RPMI8226 (cell line): ENCODE measurements at regions not wholly inside any gene's neighbourhood (a gene's known extent, or its start where the extent isn't known, plus 50 kb on each side); places are given as distances from the start of the nearest gene placed in this dataset.

Experiments used
- DNase-seq: peaks from one replicate; pipeline ENCODE4 v3.0.0-alpha.2; 2015

DNA sequence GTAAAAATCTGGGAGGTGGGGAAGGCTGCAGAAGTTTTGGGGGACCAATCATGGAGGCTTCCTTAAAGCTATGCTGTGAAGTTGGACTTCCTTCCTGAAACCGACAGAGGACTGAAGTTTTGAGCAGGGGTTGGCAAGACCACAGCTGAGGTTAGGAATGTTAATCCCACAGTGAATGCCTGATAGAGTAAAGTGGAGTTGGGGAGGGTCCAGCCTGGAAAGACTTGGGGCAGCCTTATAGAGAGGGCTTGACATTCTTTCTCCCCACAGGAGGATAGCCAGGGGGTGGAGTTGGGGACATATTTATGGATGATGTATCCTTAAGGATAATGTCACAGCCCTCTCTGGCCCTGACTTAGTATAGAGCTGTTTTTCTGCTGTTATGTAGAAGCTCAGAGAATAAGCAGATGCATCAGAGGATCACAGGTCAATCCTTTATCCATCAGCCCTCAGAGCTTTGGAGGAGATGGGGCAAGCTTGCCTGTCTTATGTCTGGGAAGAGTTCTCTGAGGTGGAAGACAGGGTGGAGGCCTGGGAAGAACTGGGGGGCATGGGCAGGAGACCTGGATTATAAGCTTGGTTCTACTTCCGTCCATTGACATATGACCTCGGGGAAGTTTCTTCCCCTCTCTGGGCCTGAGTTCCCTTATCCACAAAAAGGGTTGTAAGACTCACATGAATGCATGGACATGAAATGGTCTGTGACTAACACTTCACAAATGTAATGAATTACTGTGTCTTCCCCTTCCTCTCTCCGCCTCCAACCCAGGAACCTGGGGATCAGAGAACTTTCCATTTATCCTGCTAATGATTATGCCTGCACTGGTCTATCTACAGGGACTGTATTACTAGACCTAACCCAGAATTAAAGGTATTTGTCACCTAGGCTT, 317.8 kb downstream of the MIAT start:
- DNase-seq = no peak

DNA sequence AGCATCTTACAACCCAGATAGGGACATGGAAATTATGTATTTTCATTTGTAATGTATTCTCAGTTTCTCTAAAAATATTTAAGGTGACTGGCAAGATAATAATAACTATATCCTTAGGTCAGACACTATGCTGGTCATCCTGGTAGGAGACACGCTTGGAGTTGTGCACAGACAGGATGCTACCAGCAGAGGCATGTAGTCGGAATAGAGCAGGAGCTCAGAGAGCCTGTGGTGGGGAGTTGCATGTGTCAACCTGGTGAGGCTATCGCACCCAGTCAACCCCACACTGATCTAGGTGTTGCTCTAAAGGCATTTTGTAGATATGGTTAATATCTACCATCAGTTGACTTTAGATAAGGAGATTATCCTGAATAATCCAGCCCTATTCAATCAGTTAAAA, 318.5 kb downstream of the MIAT start:
- DNase-seq = no peak

DNA sequence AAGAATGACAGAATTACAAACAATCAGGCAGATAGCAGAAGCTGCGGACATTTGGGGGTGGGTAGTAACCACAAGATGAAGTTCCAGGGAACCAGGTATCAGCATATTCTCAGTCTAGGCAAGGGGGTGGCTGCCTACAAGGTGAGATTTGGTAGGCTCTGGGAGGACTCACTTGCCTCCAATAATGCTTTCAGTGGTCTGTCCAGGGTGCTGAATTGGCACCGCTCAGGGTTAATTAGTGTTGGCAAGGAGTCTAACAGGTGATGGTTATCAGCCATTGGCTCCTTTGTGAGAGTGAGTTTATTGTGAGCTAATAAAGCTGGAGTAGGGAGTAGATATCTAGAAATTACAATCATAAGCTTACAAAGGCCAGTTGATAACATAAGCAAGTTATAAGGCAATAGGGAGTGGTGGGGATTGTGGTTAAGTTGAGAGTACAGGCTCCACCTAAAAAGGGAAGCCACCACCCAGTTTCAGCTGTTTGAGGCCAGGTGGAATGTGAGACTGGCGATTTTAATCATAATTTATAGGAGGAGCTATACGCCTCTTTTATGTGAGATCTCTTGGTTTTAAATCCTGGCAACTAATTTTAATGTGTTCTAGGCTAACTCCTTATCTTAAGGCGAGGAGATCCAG, 320.5 kb downstream of the MIAT start:
- no peak for DNase-seq

DNA sequence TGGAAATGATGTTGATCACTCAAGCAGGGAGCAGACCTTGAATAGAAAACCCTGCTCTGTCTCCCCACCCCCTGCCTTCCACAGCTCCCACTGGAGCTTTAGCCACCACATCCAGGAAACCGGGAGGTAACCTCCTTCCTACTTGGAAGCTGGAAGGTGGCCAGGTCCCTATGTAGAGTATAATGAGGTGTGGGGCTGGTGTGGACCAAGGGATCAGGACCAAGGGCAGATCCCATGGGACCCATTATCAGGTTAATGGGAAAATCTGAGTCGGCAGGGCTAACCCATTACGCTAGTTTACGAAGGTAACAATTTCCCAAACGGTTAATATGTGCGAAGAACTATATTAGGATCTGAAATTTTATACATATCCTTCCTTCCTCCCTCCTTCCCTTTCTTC, 321.9 kb downstream of the MIAT start:
- DNase-seq = no peak

DNA sequence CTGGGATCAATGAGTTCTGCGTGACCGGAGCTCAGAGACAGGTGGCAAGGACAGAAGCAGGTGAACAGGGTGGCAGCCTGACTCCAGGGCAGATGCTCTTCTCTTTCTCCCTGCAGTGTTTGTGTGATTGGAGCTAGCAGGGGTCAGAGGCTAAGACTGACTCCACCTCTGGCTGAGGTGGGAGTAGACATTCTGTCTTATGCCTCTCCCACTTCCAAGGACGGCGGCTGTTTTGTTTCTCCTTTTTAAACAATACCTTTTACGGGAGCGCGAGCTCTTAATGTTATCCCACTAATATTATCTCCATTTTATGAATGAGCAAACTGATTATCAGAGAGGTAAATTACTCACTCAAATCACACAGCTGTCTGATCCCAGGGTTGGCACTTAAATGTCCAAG, 323.7 kb downstream of the MIAT start:
- no peak for DNase-seq

DNA sequence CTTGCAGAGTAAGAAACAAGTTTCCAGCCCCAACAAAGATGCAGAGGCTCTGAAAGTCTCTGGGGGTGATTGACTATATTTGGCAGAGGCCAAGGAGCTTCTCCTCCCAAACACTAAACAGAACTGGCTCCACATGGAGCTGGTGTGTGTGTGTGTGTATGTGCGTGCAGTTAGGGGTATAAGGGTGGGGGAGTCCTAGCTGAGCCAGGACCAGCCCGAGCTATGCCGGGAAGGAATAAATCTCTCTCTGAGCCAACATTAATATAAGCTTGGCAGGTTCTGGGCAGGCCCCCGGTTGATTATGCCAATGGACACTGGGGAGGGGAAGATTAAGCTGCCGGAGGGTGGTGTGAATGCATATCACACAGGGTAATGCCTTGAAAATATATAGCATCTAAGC, 324.2 kb downstream of the MIAT start:
- DNase-seq = no peak

DNA sequence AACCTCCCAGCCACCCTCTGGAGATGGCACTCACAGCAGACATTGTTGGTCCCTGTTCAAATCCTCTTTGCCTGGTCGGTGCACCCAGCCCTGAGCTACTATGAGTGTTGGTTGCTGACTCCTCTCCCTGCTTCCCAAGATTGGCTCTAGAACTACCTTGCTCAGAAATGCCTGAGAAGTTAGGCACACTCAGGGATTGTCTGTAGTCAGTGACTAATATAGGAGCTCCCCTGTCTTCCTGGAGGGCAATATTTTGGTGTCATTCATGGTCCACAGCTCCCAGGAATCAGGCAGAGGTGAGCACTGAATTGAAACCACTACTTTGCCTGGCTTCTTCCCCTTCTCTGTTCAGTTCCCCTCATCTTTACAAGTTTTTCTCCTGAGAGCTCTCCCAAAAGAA, 325.9 kb downstream of the MIAT start:
- no peak for DNase-seq

DNA sequence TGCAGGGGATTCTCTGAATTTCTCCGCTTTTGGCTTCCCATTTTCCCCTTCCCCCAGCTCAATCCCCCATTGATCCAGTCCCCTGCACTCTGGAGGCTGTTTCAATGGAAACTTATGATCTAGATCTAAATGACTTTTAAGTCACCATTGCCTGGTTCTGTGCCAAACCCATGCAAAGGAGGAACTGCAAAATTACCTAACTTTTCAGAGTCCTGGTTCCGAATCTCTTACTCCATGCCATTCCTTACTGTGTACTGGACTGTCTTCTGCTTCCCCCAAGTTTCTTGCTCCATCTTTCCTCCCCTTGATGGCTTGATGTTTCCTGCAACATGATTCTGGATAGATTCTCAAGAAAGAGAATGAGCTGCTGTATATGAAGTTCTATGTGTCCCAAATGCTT, 327.8 kb downstream of the MIAT start:
- DNase-seq = no peak

DNA sequence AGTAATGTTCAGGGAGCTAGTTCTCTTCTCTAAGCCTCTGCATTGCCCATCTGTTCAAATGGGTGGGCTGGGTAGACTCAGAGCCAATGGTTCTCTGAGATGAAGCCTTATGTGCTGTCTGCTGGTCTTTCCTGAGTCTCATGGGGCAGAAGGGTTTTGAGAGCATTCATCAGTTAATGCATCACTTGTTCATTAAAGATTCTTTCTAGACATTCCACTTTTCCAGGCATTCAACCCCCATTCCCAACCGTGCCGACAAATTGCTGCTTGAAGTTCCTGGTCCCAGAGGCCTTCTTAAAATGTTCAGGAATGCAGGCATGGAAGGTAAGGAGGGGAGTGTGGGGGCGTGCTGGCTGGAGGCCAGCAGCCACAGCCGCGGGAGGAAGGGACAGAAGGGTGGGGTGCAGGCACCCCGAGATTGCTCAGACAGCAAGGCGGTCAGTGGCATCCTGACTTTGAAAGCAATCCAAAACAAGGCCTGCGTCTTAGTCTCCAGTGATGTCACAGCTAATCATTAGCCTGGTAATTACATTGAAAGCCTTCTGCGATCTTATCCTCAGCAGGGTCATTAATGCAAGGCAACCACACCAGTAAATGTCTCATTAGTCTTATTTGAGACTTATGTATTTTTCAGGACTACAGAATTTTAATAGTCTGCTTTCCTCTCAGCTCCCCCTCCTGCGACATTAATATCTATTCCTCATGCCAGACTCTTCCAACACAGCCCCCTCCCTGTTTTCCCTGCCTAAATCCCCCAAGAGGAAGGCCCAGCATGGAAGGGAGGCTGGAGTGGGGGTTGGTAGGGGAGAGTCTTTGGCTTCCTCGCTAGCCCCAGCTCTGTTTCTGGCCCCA, 328.8 kb downstream of the MIAT start:
- no peak for DNase-seq

DNA sequence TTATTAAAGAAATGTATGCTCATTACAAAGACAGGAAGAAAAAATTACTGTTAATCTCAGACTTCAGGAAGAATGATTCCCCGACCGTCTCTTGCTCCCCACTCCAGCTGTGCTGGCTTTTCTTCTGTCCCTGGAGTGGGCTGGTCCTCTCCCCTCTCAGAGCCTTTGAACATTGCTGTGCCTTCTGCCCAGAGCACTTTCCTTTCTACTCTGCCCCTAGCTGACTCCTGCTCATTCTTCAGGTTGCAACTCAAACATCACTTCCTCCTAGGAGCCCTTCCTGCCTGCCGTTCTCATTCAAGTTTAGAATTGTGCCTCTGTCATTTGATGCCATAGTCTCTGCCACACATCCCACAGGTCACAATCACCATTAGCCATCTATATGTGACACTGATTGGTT, 329.5 kb downstream of the MIAT start:
- no peak for DNase-seq

DNA sequence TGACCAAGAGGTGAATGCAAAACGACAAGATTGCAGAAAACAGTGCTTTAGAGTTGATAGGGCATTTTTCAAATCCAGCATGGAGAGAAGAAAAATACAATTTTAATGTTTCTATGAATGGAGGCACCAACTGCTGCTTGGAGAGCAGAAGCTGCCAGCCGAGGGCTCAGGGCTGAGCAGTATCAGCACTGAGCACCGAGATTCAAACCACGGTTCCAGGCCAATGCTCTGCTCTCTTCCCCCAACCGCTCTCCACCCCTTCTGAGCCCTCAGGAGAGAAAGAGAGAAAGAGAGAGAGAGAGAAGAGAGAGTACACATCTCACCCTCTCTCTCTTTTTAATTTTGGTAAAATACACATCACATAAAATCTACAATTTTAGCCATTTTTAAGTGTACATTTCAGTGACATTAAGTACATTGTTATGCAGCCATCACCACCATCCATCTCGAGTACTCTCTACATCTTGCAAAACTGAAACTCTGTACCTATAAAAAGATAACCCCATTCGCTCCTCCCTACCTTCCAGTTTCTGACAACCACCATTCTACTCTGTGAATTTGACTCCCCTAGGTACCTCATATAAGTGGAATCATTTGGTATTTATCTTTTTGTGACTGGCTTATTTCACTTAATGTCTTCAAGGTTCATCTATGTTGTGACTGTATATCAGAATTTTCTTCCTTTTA, 333.3 kb downstream of the MIAT start:
- DNase-seq = no peak

DNA sequence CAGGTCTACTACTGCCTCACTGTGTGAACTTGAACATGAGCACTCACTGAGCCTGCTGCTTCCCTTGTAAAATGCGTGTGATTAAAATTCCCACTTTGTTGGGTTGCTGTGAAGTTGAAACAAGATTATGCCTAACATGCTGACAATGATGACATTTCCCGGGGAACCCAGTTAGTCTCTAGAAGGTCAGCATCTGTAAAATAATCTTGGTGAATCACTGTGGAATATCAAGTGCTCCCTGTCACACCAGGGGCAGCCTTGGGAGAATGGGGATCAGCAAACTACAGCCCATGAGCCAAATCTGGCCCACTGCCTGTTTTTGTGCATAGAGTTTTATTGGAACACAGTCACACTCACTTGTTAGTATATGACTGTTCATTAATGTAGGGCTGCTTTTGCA, 335.2 kb downstream of the MIAT start:
- DNase-seq = no peak

DNA sequence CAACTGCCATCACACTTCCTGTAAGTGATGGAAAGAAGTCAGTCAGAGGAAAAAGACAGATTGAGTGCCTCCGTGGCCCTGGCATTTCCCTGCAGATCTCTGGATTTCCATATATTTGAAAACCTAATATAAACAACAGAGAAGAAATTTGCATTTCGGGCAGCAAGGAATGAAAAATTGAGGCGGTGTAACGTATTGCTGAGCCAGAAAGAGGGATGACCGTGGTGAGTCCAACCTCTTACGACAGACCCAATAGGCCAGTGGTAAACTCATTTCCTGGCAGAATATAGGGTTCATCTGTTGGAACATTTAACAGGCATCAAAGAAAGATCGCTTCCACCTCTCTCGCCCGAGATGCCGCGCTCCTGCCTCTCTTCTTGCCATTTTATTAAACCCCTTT, 336.5 kb downstream of the MIAT start:
- no peak for DNase-seq

DNA sequence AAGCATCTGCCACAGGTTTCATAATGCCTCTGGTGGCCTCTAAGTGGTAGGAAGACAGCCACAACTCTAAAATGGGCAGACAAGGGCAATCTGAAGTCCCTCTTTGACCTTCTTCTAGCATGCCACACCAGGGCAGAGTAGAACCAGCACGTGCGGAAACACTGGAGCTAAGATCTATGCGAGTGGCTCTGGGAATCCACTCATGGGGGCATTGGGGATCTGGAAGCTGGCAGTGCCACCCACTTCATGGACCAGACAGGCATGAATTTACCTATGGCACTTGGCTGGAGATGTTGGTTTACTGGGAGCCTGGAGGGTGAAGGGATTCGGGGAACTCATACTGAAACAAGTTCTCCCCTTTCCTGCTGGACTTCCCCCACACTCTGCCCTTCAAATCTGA, 337.4 kb downstream of the MIAT start:
- no peak for DNase-seq

DNA sequence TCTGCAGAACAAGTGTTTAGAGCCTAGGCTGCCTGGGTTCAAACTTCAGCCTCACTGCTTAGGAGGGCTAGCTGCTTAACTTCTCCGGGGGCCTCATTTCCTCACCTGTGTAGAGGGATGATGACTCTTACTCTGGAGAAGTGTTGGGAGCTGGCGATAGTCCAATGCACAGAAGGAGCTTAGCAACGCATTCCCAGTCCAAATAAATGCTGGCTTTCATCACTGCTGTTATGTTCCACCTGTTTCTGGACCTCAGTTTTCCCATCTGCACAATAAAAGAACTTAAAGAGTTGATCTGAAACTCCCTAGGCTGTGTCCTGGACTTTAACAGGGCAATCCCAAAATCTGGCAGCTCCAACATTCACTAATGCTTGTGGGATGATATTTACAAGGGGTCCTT, 337.8 kb downstream of the MIAT start:
- no peak for DNase-seq

DNA sequence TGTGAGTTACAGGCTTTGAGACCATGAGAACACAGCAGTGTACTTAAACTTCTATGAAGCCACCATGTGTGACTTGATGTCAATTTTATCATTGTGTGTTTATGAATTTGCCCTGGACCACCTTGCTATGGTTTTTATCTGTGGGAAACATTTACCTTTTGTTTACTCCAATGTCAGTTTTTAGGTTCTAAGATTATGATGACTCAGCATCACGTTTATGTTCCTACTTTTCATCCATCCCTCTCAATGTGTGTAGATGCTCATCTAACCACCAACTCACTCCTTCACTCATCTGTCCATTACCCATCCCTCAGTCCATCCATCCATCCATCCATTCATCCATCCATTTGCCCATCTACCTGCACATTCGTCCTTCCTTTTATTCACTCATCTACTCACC, 338.8 kb downstream of the MIAT start:
- no peak for DNase-seq

DNA sequence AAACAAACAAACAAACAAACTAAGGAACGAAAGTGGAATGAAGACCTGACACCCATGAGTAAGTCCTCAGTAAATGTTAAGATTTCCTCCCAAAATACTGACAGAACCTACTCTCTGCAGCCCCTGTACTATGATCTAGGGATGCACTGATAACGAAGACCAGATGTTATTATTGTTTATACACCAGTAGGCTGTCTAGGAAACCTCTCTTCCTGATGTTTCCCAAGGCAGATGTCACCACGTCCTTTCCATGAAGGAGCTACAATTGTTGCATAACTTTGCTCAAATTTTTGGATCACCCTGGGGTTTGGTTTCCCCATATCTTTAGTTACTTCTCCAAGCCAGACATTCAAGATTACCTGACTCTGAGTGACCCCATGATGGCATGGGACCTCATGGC, 340.7 kb downstream of the MIAT start:
- no peak for DNase-seq

DNA sequence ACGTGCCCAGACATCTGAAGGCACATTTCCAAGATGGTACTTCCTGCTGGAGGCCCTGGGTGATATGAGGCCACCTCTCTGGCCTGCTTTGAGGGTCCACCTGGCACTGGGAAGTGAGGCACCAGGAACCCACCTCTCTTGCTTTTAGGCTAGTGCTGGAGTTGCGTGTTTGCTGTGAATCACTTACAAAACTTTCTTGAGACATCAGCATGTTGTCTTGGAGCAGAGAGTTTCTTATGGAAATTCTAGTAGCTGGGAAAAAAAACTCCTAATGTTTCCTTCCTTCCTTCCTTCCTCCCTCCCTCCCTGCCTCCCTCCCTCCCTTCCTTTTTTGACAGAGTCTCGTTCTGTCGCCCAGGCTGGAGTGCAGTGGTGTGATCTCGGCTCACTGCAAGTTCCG, 341.3 kb downstream of the MIAT start:
- DNase-seq = no peak

DNA sequence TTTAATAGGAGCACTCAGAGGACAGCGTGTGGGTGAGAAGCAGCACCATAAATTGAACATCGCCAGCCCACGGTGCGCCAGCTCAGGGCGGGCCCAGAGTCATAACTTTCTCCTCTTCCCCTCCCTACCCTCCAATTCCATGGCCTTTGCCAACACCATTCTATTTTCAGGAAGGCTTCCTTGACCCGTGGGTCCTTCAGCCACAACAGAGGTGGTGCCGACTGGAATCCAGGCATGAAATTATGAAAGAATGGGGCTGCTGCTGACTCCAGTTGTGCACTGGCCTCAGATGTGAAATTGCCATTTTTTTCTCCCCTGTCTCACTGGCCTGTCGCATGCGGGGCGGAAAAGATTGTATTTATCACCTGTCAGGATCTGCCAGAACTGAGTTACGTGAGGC, 345.9 kb downstream of the MIAT start:
- no peak for DNase-seq

DNA sequence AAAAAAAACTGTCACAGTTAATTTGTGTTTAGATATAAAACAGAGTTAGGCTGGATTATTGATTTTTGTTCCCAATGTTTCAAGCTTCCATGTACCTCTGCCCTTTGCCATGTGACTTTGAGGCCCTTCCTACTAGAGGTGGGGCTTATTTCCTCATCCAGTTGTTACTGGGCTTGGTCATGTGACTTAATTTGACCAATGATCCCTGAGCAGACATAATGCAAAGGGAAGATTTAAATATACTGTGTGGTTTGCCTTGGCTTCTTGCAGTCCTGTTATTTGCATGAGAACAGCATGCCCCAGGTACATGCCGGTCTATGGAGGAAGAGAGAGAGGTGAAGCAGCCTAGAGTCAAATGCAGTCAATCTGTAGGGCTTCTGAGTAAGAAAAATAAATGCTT, 347.0 kb downstream of the MIAT start:
- DNase-seq = no peak

DNA sequence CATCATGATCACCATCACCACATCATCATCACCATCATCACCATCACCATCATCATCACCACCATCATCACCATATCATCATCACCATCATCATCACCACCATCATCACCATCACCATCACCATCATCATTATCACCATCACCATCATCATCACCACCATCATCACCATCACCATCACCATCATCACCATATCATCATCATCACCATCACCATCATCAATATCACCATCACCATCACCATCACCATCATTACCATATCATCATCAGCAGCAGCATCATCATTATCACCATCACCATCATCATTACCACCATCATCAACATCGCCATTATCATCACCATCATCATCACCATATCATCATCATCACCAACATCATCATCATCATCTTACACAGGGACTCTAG, 351.1 kb downstream of the MIAT start:
- DNase-seq = no peak

DNA sequence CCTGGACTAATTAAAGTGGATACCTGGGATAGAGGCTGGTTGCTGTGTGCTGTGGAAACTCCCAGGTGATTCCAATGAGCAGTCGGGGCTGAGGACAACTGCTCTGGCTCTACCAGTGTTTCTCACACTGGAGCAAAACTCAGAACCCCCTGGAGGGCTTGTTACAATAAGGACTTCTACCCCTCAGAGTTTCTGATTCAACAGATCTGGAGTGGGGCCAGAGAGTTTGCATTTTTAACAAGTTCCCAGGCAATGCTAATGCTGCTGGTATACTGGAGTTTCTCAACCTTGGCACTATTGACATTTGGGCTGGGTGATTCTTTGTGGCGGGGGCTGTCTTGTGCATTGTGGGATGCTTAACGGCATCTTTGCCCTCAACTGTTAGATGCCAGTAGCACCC, 353.7 kb downstream of the MIAT start:
- no peak for DNase-seq

DNA sequence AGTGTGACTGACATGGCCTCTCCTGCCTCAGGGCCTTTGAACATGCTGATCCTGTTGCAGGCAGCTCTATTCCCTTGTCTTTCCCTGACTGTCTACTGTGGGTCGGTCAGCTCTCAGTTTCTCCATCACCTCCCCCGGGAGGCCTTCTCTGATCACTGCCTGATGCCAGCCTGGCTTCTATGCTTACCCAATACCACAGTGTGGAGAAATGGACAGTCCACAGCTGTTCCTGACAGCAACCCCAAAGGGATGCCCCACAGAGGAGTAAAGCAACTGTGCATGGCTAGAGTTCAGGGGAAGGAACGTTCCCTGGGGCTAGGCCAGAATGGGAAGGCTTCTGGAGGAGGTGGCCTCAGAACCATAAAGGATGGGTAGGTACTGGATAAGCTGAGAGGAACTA, 354.3 kb downstream of the MIAT start:
- DNase-seq = no peak
